GM18951 (cell line): ENCODE measurements at regions not wholly inside any gene's neighbourhood (a gene's known extent, or its start where the extent isn't known, plus 50 kb on each side); places are given as distances from the start of the nearest gene placed in this dataset.

Experiments
- POLR2A ChIP-seq: IDR thresholded peaks from 4 replicates; pipeline ENCODE4 v1.6.1; 2011; ENCODE audit warnings: mild to moderate bottlenecking; ENCODE audit not compliant: insufficient read length, insufficient read depth; ENCODE audit errors: extremely low read depth
- in situ Hi-C: fragments of 300-500 bp; cut with MboI; formaldehyde crosslinking; loops from one replicate; pipeline ENCODE4 v1.12.0; 2022; ENCODE audit warnings: low sequenced_read_pairs, mixed read lengths, inconsistent platforms; ENCODE audit not compliant: unreplicated experiment

DNA sequence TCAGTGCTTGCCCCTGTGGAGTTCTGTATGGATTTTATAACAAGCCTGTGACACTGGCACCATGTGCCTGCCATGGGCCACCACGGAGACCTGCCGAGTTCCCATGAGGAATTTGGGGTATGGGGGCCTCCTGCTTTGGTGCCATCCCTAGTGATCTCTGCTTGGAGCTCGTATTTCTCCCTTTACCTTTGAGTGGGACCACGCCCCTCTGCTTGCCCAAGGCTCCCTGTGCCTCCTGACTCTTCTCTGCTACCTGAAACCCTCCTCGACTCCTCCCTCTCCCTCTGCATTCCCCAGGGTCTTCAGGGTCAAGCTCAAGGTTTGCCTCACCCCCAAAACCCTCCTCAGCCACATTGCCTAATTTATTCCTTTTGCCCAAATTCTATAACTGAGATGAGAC, 225.0 kb downstream of the BUB3 start:
- in situ Hi-C loops, result no loop called here
- no peak for TF ChIP-seq POLR2A

DNA sequence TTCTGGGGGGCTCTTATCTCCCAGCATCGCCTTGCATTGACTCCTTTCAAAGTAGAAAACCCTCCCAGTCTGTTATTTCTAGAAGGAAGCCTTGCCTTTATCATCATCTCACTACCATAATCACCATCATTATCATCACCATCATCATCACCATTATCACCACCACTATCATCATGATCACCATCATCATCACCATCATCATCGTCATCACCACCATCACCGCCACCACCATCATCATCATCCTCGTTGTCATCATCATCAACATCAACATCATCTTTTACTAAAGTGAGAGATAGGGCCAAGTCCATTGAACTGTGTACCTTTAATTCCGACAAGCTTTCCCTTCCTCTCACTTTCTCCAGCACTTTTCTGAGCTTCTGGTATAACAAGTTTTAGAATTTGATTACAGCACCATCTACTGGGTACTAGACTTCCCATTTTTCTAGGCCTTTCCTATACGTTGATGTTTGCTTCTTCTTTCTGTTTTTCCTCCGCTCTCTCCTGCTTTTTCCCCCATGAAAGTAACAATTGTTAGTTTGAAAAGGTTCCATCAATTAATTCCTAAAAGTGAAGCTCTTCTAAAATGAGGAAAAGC, 226.4 kb downstream of the BUB3 start:
- in situ Hi-C loops, result no loop called here
- no peak for TF ChIP-seq POLR2A

DNA sequence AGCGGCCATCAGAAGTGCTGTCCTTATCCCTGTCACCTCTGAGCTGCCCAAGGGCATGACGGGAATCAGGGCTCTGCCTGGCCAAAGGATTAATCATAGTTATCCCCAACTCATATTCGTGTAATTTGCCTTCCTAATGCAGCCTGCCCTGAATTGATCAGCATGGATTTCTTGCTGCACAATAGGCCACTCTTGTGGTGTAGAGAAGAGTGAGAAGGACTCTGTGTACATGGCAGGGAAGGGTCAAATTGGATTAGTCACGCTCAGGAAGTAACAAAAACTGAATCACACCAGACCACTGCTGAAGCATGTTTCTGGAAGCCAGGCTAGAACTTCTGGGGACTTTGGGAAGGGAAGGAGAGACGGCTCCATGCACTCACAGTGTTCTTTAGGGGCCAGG, 227.0 kb downstream of the BUB3 start:
- no peak for TF ChIP-seq POLR2A
- in situ Hi-C loops, result no loop called here

DNA sequence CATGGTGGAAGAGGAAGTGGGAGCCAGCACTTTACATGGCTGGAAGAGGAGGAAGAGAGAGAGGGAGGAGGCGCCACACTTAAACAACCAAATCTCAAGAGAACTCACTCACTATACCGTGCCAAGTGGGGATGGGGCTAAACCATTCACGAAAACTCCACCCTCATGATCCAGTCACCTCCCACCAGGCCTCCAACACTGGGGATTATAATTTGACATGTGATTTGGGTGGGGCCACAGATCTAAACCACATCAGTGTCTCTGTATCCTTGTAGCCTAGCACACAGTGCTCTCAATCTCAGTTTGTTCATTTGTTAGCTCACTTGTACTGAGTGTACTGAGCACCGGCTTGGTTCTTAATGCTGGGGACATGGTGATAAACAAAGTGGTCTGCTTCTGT, 228.3 kb downstream of the BUB3 start:
- TF ChIP-seq POLR2A, result no peak
- in situ Hi-C loops, result no loop called here

DNA sequence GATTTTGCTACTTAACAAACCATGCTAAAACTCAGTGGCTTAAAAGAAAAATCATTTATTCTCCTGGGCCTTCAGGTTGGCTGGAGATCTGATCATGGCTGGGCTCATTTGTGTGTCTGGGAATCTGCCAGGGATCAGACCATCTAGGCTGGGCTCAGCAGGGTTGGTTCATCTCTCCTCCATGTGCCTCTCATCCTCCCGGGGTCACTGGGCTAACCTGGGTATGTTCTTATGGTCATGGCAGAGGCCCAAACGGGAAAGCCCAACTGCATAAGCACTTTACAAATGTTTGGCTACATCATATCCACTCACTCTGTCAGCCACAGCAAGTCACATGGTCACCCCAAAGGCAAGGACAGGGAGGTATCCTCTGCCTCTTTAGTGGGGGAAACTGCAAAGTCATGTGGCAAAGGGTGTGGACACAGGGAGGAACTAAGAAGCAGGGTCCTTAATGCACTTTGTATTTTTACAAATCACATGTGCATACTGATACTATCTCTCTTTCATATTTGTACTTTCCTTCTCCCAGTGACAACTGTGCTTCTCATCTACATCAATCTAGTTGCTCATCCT, 231.4 kb downstream of the BUB3 start:
- in situ Hi-C loops, result no loop called here
- TF ChIP-seq POLR2A, result no peak

DNA sequence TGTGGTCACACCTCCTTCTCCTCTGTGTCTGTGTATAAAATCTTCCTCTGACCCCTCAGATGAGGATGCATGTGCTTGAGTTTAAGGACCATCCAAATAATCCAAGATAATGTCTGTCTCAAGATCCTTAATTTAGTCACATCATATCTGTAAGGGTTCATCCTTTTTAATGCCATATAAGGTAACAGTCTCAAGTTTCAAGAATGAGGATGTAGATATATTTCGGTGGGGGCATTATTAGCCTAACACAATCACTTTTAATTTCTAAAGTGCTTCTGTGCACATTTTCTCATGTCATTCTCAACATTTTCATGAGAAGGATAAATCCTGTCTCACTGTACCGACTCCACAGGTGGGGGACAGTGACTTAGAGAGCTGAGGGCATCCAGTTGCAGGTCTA, 235.3 kb downstream of the BUB3 start:
- TF ChIP-seq POLR2A, result no peak

DNA sequence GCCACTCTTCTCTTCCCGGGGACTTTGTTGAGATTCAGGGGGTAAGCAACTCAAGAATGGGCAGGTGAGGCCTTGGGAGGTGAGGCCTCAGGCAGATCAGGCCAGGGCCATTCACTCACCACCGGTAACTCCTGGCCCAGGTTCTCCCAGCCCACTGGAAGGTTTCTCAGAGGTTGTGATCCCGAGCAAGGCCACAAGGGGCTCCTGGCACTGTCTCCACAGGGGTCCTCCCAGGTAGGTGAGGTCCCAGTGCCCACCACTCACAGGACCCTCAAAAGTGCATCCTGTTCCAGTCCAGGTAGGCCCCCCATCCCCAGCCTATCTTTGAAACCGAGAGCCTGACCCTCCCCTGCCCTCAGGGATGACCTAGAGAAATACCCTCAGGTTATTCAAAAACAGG, 236.1 kb downstream of the BUB3 start:
- in situ Hi-C loops, result loop anchor here (10.0 kb wide), 1 partner anchor 236 kb away; the partner anchor contains the start of gene BUB3
- no peak for TF ChIP-seq POLR2A

More for the DNA sequence above, 235.3 kb downstream of the BUB3 start:
- in situ Hi-C loops, result no loop called here

DNA sequence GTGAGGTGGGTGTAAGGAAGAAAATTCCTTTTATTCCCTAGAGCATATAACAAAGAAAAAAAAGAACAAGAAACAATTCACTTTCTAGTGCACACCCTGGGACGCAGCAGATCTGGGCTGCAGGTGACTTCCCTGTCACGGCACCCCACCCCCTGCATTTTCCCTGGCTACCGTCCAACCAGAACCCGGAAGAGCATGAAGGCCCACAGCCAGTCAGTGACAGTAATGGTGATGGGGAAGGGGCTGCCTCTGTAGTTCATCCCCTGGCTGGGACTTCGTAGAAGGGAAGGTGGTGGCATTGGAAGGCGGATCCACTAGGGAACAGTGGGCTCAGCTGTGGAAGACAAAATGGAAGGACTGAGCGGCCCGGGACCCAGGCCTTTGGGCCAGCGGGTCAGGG, 236.7 kb downstream of the BUB3 start:
- TF ChIP-seq POLR2A, result peak; percentile 28
- in situ Hi-C loops, result loop anchor here (10.0 kb wide), 1 partner anchor 236 kb away; the partner anchor contains the start of gene BUB3

DNA sequence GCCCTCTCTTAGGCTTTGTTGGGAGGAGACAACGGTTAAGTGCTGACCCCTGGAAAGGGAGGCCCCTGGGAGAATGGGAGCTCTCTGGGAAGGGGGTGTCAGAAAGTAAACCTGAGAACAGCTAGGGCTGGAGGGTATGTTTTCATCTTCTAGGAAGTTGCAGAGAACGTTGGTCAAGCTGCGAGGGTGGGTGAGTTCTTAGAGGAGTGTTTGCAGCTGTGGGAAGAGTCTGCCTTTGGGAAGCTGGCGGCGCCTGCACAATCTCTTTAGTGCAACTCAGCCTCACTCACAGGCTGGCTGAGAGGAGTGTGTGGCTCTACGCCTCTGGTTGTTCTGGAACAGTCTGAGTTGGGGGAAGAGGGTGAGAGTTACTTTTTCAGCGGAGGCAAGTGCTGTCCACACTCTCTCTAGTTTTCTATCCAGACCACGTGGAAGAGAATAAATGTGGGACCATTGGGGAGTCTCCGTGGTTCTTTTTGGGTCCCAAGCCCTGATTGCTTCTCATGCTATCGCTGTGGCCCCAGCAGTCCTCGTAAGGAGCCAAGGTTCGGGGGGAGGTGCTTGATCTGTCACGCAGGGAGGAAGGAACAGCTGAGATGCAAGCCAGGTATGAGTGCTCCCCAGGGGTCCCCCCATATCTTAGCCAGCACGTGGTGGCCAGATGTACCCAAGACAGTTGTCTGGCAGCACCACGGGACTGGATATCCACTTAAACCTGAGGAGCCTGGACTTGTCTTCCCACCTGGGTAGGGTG, 237.2 kb downstream of the BUB3 start:
- in situ Hi-C loops, result loop anchor here (10.0 kb wide), 1 partner anchor 237 kb away; the partner anchor contains the start of gene BUB3
- TF ChIP-seq POLR2A, result peak; percentile 45

DNA sequence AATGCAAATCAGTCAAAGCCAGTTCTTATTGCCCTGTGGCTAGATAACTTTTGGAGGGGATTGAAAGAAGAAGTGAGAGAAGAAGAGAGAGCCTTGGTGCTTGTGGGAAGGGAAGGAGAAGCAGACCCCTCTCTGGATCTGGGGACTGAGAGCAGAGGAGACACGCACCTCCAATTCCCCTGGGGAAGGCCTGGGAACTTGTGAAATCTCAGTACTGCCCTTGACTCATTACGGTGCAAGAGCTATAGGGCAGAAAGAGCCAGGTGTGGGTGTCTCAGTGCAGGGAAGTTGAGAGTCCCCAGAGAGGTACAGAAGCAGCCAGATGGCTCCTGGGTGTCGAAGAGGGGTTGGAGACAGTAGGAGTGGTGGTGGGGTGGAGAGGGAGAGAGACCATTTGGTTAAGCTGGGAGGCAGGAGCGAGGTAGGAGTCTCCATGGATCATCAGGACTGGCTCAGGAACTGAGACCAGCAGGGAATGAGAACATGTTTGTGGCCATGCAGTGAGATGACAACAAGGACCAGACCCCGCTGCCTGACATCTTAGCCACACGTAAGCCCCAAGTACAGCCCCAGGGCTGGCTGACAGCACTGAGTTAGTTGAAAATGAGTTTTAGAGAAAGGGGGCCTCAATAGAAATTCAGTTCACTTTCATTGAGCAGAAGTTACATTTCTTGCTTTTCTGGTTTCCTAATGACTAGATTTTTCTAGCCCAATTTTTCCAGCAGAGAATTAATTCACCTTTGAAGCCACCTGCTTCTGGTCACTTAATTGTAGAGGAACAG, 238.2 kb downstream of the BUB3 start:
- TF ChIP-seq POLR2A, result no peak
- in situ Hi-C loops, result loop anchor here (10.0 kb wide), 1 partner anchor 238 kb away; the partner anchor contains the start of gene BUB3

DNA sequence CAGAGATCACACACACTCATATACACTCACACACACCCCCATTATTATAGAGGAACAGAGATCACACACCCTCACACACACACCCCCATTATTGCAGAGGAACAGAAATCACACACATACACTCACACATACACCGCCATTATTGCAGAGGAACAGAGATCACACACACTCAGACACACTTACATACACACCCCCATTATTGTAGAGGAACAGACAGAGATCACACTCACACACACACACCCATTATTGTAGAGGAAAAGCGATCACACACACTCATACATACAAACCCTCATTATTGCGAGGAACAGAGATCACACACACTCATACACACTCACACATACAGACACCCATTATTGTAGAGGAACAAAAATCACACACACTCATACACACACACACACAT, 239.0 kb downstream of the BUB3 start:
- in situ Hi-C loops, result loop anchor here (10.0 kb wide), 1 partner anchor 238 kb away; the partner anchor contains the start of gene BUB3
- TF ChIP-seq POLR2A, result no peak

DNA sequence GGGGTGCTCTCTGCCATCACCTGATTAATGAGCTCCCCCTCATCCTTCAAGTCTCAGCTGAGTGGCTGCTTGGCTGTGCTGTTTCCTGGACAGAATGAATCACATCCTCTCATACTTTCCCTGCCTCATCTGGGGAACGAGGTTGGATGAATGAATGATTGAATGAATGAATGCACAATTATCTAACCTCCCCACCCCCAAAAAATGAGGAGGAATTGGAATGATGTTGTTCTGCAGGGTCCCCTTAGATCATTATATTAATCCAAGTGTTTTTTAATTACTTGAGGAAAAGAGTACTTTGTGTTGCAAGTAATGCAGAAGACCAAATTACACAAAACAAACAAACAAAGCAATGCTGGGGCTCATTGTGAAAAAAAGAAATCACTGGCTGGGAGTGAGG, 240.2 kb downstream of the BUB3 start:
- in situ Hi-C loops, result loop anchor here (10.0 kb wide), 1 partner anchor 240 kb away; the partner anchor contains the start of gene BUB3
- TF ChIP-seq POLR2A, result no peak

DNA sequence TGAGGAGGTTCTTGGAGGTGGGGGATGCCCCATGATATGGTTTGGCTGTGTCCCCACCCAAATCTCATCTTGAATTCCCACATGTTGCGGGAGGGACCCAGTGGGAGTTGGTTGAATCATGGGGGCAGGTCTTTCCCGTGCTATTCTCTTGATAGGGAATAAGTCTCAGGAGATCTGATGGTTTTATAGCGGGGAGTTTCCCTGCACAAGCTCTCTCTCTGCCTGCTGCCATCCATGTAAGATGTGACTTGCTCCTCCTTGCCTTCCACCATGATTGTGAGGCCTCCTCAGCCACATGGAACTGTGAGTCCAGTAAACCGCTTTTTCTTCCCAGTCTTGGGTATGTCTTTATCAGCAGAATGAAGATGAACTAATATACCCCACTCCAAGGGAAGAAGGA, 241.0 kb downstream of the BUB3 start:
- in situ Hi-C loops, result loop anchor here (10.0 kb wide), 1 partner anchor 240 kb away; the partner anchor contains the start of gene BUB3
